K562 (cell line): ENCODE measurements at regions not wholly inside any gene's neighbourhood (a gene's known extent, or its start where the extent isn't known, plus 50 kb on each side); places are given as distances from the start of the nearest gene placed in this dataset.

Experiments
- CREB1 ChIP-seq, 2 experiments: sonication (generic) in 1 of 2; formaldehyde crosslinking in 1 of 2; IDR thresholded peaks; 2 replicates each; pipeline versions ENCODE4 v1.6.1 to v1.8.0; 2012 to 2022; ENCODE audit warnings: inconsistent platforms in 1 of 2, mild to moderate bottlenecking in 1 of 2, missing genetic modification reagents in 1 of 2, moderate library complexity in 1 of 2
- E2F6 ChIP-seq, 2 experiments: IDR thresholded peaks; 2 replicates each; pipeline ENCODE4 v1.6.1; 2011; ENCODE audit warnings: borderline replicate concordance in 1 of 2, control low read depth in 1 of 2, low read depth in 1 of 2, low read length in 1 of 2, mild to moderate bottlenecking in 1 of 2, mixed read lengths in 1 of 2, moderate library complexity in 1 of 2; ENCODE audit not compliant: insufficient read depth in 1 of 2, insufficient read length in 1 of 2, poor library complexity in 1 of 2, severe bottlenecking in 1 of 2; ENCODE audit errors: extremely low read depth in 1 of 2
- MED1 ChIP-seq: sonication (generic); formaldehyde crosslinking; IDR thresholded peaks from 2 replicates; pipeline ENCODE4 v1.8.1; 2023; ENCODE audit warnings: missing genetic modification reagents, borderline replicate concordance
- NR1H2 ChIP-seq: sonication (generic); formaldehyde crosslinking; IDR thresholded peaks from 2 replicates; pipeline ENCODE4 v1.4.0; 2020; ENCODE audit warnings: mild to moderate bottlenecking, missing genetic modification reagents
- RBBP5 ChIP-seq: fragments of 200-600 bp; sonication (generic); IDR thresholded peaks from 2 replicates; pipeline ENCODE4 v1.6.1; 2012; ENCODE audit warnings: borderline replicate concordance, mild to moderate bottlenecking, low read length, control low read depth, inconsistent platforms; ENCODE audit not compliant: insufficient read depth, poor library complexity, severe bottlenecking
- REST ChIP-seq, 2 experiments: fragments of 450-650 bp; formaldehyde crosslinking in 1 of 2; IDR thresholded peaks; 2 replicates each; pipeline versions ENCODE4 v1.4.0 to v1.6.1; 2014 to 2020; ENCODE audit warnings: mild to moderate bottlenecking in 2 of 2, borderline replicate concordance in 1 of 2, low read depth in 1 of 2
- SIN3B ChIP-seq: fragments of 450-650 bp; IDR thresholded peaks from 2 replicates; pipeline ENCODE4 v1.6.1; 2017; ENCODE audit warnings: low read depth, mild to moderate bottlenecking, moderate library complexity
- SMAD1 ChIP-seq: fragments of 150-350 bp; IDR thresholded peaks from 2 replicates; pipeline ENCODE4 v1.6.1; 2014; ENCODE audit warnings: low read length, low read depth; ENCODE audit not compliant: partially characterized antibody
- TF ChIP-seq, protein P1 (sequence below), 2 experiments: fragments of 150-350 bp in 1 of 2; IDR thresholded peaks; 2 replicates each; pipeline ENCODE4 v1.6.1; 2012 to 2016; ENCODE audit warnings: low read depth in 2 of 2, low read length in 2 of 2, mild to moderate bottlenecking in 1 of 2, moderate library complexity in 1 of 2
- TF ChIP-seq, protein P2 (sequence below), 2 experiments: fragments of 450-650 bp in 1 of 2; sonication (generic) in 1 of 2; formaldehyde crosslinking in 1 of 2; IDR thresholded peaks in 1 of 2; conservative IDR thresholded peaks in 1 of 2; 2 replicates each; pipeline versions ENCODE4 v1.6.1 to v1.8.1; 2016 to 2023; ENCODE audit warnings: mild to moderate bottlenecking in 2 of 2, moderate library complexity in 2 of 2, inconsistent platforms in 1 of 2, missing genetic modification reagents in 1 of 2

DNA sequence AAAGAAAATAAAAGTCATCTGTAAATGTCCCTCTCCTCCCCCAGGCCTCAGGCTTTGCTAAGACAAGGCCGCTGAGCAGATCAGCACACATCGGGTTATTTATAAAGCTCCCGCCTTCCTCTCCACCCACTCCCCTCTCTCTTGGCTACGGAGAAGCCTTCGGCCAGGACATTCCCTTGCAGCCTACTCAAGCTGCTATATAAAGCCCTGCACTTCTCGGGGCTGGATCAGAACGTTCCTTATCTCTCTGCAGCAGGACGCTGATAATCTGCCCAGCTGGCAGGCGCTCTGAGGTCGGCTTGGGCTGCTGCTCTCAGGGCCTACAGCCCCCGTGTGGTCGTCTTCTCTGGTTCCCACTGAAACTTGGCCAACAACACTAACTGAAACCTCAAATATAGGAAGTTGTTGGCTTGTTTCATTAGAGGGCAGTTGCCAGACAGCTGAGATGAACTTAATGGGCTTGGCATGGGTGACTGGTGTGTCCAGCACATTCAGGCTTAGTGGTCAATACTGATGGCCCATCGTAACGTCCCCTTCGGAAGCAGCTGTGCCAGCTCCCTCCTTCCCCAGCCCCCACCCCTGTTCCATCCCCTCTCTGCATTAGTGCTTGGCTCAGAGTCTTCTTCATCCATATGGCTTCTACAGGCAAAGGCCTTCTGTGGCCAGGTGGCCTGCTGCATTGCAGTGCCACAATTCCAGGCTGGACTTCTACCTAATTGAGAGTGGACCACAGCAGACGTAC lies 64.6 kb downstream of the IER5 start (continued):
- TF ChIP-seq, protein P1, sequence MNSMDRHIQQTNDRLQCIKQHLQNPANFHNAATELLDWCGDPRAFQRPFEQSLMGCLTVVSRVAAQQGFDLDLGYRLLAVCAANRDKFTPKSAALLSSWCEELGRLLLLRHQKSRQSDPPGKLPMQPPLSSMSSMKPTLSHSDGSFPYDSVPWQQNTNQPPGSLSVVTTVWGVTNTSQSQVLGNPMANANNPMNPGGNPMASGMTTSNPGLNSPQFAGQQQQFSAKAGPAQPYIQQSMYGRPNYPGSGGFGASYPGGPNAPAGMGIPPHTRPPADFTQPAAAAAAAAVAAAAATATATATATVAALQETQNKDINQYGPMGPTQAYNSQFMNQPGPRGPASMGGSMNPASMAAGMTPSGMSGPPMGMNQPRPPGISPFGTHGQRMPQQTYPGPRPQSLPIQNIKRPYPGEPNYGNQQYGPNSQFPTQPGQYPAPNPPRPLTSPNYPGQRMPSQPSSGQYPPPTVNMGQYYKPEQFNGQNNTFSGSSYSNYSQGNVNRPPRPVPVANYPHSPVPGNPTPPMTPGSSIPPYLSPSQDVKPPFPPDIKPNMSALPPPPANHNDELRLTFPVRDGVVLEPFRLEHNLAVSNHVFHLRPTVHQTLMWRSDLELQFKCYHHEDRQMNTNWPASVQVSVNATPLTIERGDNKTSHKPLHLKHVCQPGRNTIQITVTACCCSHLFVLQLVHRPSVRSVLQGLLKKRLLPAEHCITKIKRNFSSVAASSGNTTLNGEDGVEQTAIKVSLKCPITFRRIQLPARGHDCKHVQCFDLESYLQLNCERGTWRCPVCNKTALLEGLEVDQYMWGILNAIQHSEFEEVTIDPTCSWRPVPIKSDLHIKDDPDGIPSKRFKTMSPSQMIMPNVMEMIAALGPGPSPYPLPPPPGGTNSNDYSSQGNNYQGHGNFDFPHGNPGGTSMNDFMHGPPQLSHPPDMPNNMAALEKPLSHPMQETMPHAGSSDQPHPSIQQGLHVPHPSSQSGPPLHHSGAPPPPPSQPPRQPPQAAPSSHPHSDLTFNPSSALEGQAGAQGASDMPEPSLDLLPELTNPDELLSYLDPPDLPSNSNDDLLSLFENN (IDR thresholded peaks at IDR 0.05; ENCODE audit: low read depth in 2 of 2, low read length in 2 of 2), result peak in 1 of 2 experiments; percentile 97; a peak in 2 of 4 replicates
- TF ChIP-seq CREB1 (IDR thresholded peaks at IDR 0.05) (peak; percentile 73), CREB1 (CRISPR knock-in tag; IDR thresholded peaks at IDR 0.05) (peak; percentile 69), SMAD1 (peak; percentile 92), MED1 (CRISPR knock-in tag) (no peak), NR1H2 (CRISPR knock-in tag) (no peak), RBBP5 (peak; percentile 67), E2F6 (IDR thresholded peaks at IDR 0.05; ENCODE audit: borderline replicate concordance in 1 of 2, extremely low read depth in 1 of 2, insufficient read depth in 1 of 2, insufficient read length in 1 of 2, low read depth in 1 of 2, low read length in 1 of 2, poor library complexity in 1 of 2, severe bottlenecking in 1 of 2) (peak in 1 of 2 experiments; percentile 77), REST (IDR thresholded peaks at IDR 0.05; ENCODE audit: borderline replicate concordance) (peak; percentile 77; the same call in 1 of the 2 replicates), REST (CRISPR knock-in tag; IDR thresholded peaks at IDR 0.05; ENCODE audit: low read depth) (no peak), SIN3B (no peak)
- TF ChIP-seq, protein P2, sequence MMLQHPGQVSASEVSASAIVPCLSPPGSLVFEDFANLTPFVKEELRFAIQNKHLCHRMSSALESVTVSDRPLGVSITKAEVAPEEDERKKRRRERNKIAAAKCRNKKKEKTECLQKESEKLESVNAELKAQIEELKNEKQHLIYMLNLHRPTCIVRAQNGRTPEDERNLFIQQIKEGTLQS (IDR thresholded peaks at IDR 0.05), result peak; percentile 77
- TF ChIP-seq, protein P2 (CRISPR knock-in tag; conservative IDR thresholded peaks at IDR 0.05), result no peak; the same call in 1 of the 2 replicates
